Parathyroid adenoma (tissue), 2 donors: ENCODE measurements at regions not wholly inside any gene's neighbourhood (a gene's known extent, or its start where the extent isn't known, plus 50 kb on each side); places are given as distances from the start of the nearest gene placed in this dataset.

Source experiments
- H2AFZ ChIP-seq: fragments of 300-600 bp; sonication (generic); one replicate; pipeline ENCODE4 v1.7.0; 2017; ENCODE audit warnings: antibody characterized with exemption, mild to moderate bottlenecking
- H3K27ac ChIP-seq: fragments of 300-600 bp; sonication (generic); one replicate; pipeline ENCODE4 v1.7.0; 2017
- H3K27me3 ChIP-seq: fragments of 300-600 bp; sonication (generic); one replicate; pipeline ENCODE4 v1.7.0; 2017; ENCODE audit warnings: low read length; ENCODE audit not compliant: control insufficient read depth, insufficient read depth
- H3K36me3 ChIP-seq: fragments of 300-600 bp; sonication (generic); one replicate; pipeline ENCODE4 v1.7.0; 2017; ENCODE audit warnings: low read length; ENCODE audit not compliant: control insufficient read depth, insufficient read depth
- H3K4me1 ChIP-seq: fragments of 300-600 bp; sonication (generic); one replicate; pipeline ENCODE4 v1.7.0; 2017; ENCODE audit warnings: control low read depth
- H3K4me2 ChIP-seq: fragments of 300-600 bp; sonication (generic); one replicate; pipeline ENCODE4 v1.7.0; 2017; ENCODE audit warnings: low read length
- H3K4me3 ChIP-seq: fragments of 300-600 bp; sonication (generic); one replicate; pipeline ENCODE4 v1.7.0; 2017; ENCODE audit warnings: low read depth, low read length
- H3K79me2 ChIP-seq: fragments of 300-600 bp; sonication (generic); one replicate; pipeline ENCODE4 v1.7.0; 2017; ENCODE audit warnings: control low read depth
- H3K9ac ChIP-seq: fragments of 300-600 bp; sonication (generic); one replicate; pipeline ENCODE4 v1.7.0; 2017; ENCODE audit warnings: mild to moderate bottlenecking
- H3K9me3 ChIP-seq: fragments of 300-600 bp; sonication (generic); one replicate; pipeline ENCODE4 v1.7.0; 2017; ENCODE audit warnings: low read length; ENCODE audit not compliant: control insufficient read depth
- TF ChIP-seq, protein P1 (sequence below): fragments of 300-600 bp; sonication (generic); IDR thresholded peaks from one replicate; pipeline ENCODE4 v1.7.0; 2017; ENCODE audit warnings: antibody characterized with exemption, mild to moderate bottlenecking
- donor health status: primary hyperparathyroidism.

GRCh38 chr3:182683453-182683852 lies 109.9 kb upstream of the ATP11B start:
- TF ChIP-seq, protein P1, sequence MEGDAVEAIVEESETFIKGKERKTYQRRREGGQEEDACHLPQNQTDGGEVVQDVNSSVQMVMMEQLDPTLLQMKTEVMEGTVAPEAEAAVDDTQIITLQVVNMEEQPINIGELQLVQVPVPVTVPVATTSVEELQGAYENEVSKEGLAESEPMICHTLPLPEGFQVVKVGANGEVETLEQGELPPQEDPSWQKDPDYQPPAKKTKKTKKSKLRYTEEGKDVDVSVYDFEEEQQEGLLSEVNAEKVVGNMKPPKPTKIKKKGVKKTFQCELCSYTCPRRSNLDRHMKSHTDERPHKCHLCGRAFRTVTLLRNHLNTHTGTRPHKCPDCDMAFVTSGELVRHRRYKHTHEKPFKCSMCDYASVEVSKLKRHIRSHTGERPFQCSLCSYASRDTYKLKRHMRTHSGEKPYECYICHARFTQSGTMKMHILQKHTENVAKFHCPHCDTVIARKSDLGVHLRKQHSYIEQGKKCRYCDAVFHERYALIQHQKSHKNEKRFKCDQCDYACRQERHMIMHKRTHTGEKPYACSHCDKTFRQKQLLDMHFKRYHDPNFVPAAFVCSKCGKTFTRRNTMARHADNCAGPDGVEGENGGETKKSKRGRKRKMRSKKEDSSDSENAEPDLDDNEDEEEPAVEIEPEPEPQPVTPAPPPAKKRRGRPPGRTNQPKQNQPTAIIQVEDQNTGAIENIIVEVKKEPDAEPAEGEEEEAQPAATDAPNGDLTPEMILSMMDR = peak; percentile 93
- Histone ChIP-seq H3K4me2 (peak overlapping the region; percentile 34), H3K4me3 (peak overlapping the region; percentile 32), H3K9me3 (no peaks in the 10 kb centered on the region), H2AFZ (peak overlapping the region; percentile 97), H3K27me3 (no peaks in the 10 kb centered on the region), H3K36me3 (no peaks in the 10 kb centered on the region), H3K79me2 (no peaks in the 10 kb centered on the region), H3K27ac (peak overlapping the region; percentile 59), H3K4me1 (peaks cover 16% of the 10 kb centered on the region), H3K9ac (no peak overlapping the region)

DNA sequence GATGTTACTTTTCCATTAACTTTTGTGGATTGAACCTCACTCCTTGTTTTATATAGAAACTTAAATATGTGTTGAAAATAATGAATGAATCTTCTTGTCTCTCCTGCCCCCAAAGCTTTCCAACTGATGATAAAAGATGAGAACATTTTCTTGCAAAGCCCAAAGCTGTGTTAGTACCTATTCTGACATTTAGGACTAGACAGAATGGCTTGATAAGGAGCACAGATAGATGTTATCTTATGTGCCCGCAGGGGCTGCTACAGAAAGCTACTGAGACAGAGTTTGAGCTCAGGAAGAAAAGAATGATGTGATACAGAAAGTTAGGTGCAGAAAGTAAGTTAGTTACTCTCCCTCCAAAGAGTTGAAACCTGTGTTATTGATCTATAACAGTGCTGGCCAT lies 109.4 kb upstream of the ATP11B start:
- peak overlapping the region; percentile 59 for H3K27ac ChIP-seq
- no peaks in the 10 kb centered on the region for H3K79me2 ChIP-seq
- TF ChIP-seq, protein P1 = no peak
- no peaks in the 10 kb centered on the region for H3K36me3 ChIP-seq
- H3K4me3 ChIP-seq = peak overlapping the region; percentile 32
- peak overlapping the region; percentile 97 for H2AFZ ChIP-seq
- no peaks in the 10 kb centered on the region for H3K9me3 ChIP-seq
- H3K27me3 ChIP-seq = no peaks in the 10 kb centered on the region
- no peak overlapping the region for H3K9ac ChIP-seq
- peaks cover 16% of the 10 kb centered on the region for H3K4me1 ChIP-seq
- peak overlapping the region; percentile 34 for H3K4me2 ChIP-seq

DNA sequence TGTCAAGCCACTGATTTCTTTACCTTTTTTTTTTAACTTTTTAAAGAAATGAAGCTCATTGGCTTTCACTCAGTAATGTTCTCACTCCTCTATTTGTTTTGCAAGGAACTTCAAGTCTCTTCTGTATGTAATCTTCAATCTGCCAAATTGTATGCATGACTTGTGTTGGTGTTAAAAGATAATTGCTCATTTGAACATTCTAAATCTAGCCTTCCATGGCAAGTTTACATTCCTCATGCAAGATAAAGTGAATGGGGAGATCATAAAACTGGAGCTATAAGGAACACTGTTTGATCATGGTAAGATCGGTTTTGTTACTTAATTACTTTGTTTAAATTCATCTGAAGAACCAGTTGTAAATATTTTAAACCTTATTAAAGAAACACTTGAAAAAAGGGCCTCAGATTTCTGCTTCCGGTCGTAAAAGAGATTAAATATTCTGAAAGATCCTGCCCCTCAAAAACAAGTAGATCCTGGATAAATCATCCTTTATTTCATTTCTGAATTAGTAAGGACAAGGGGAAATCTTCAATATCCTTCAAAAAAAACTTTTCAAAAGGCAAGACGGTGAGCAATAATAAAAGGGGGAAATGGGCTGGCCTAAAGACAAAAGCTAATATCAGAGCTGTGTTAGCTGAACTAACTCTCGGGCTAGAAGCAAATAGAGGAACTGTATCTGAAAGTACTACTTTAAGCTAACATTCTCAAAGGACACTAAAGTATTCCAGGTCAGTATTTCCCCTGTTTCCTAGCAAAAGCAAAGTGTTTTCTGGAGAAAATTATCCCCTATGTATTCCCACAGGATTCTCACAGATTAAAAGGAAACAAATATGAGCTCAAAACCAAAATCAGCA lies 107.0 kb upstream of the ATP11B start:
- H3K9ac ChIP-seq = no peak overlapping the region
- TF ChIP-seq, protein P1 = no peak
- no peaks in the 10 kb centered on the region for H3K9me3 ChIP-seq
- H3K4me3 ChIP-seq = peak overlapping the region; percentile 10
- no peaks in the 10 kb centered on the region for H3K36me3 ChIP-seq
- H3K4me1 ChIP-seq = peaks cover 16% of the 10 kb centered on the region
- H3K4me2 ChIP-seq = peak overlapping the region; percentile 60
- no peaks in the 10 kb centered on the region for H3K79me2 ChIP-seq
- no peak overlapping the region for H3K27ac ChIP-seq
- H3K27me3 ChIP-seq = no peaks in the 10 kb centered on the region
- H2AFZ ChIP-seq = peak overlapping the region; percentile 51

DNA sequence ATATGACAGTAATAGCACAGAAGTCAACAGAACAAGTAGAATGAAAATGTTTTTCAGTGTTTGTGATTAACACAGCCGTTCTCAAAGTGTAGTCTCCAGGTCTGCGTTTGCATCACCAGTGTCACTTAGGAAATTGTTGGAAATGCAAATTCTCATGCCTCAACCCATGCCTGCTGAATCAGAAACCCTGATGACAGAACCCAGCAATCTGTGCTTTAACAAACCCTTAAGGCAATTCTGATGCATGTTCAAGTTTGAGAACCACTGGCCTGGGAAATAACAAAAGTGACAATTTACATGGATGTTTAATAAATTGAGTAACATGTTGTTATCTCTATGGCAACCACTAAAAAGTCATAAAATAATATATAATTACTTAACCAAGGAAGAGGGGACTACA lies 103.1 kb upstream of the ATP11B start:
- no peaks in the 10 kb centered on the region for H3K27me3 ChIP-seq
- TF ChIP-seq, protein P1 = no peak

GRCh38 chr3:182692021-182692420 lies 101.3 kb upstream of the ATP11B start:
- H3K36me3 ChIP-seq = no peaks in the 10 kb centered on the region
- TF ChIP-seq, protein P1 = no peak
- no peak overlapping the region for H2AFZ ChIP-seq
- H3K4me2 ChIP-seq = no peak overlapping the region
- no peak overlapping the region for H3K27ac ChIP-seq
- no peak overlapping the region for H3K4me3 ChIP-seq
- H3K4me1 ChIP-seq = no peaks in the 10 kb centered on the region
- H3K27me3 ChIP-seq = no peaks in the 10 kb centered on the region
- H3K79me2 ChIP-seq = no peaks in the 10 kb centered on the region
- no peaks in the 10 kb centered on the region for H3K9me3 ChIP-seq
- no peak overlapping the region for H3K9ac ChIP-seq

More for the DNA sequence above, 103.1 kb upstream of the ATP11B start:
- Histone ChIP-seq H3K79me2 (no peaks in the 10 kb centered on the region), H3K36me3 (no peaks in the 10 kb centered on the region), H2AFZ (no peak overlapping the region), H3K27ac (no peak overlapping the region), H3K4me1 (no peaks in the 10 kb centered on the region), H3K4me3 (no peak overlapping the region), H3K9ac (no peak overlapping the region), H3K9me3 (no peaks in the 10 kb centered on the region), H3K4me2 (no peak overlapping the region)
